Keratinocyte (primary cell): ENCODE measurements at regions not wholly inside any gene's neighbourhood (a gene's known extent, or its start where the extent isn't known, plus 50 kb on each side); places are given as distances from the start of the nearest gene placed in this dataset.

Source experiments
- CTCF ChIP-seq, 3 experiments: IDR thresholded peaks in 1 of 3; conservative IDR thresholded peaks in 1 of 3; optimal IDR thresholded peaks in 1 of 3; 2 replicates in 2 of 3; 3 replicates in 1 of 3; pipeline versions ENCODE3 to v1.5.1; 2011; ENCODE audit warnings: low read length in 3 of 3, mild to moderate bottlenecking in 3 of 3, moderate library complexity in 2 of 3, control low read depth in 1 of 3, inconsistent platforms in 1 of 3; ENCODE audit not compliant: insufficient read depth in 2 of 3; ENCODE audit errors: extremely low read depth in 1 of 3
- EZH2 ChIP-seq: IDR thresholded peaks from one replicate; pipeline ENCODE4 v1.6.1; 2012; ENCODE audit warnings: inconsistent platforms, mild to moderate bottlenecking, low read length, moderate library complexity

DNA sequence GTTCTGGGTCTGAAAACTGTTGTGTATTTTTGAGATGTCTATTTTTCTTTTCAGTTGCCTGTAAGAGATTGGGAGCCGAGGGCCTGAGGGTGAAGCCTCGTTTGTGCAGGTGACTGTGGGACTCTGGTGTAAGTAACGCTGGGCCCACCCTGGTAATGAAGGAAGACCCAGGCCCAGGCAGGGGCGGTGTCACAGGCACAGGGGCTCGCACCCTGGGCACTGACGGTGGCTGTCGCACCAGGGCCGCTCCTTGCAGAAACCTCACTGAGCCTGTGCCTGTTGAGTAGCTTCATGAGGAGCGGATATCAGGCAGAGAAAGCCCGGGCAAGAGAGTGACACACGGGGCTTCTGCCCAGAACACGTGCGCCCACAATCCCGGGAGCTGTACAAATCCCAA is 541.4 kb downstream of the TRIML1 start:
- no peak for TF ChIP-seq CTCF (optimal IDR thresholded peaks at IDR 0.05 in 1 of 3, IDR thresholded peaks at IDR 0.05 in 1 of 3, conservative IDR thresholded peaks at IDR 0.05 in 1 of 3; ENCODE audit: extremely low read depth in 1 of 3, insufficient read depth in 2 of 3, low read length in 3 of 3)
- TF ChIP-seq EZH2: no peak
